Urothelium cell line (cell line): ENCODE measurements at regions not wholly inside any gene's neighbourhood (a gene's known extent, or its start where the extent isn't known, plus 50 kb on each side); places are given as distances from the start of the nearest gene placed in this dataset.
A peak's percentile ranks its signal among the peaks of the same experiment; 100 is the strongest.
"Not testable (repeated sequence)": the region's sequence is repeated elsewhere in the genome, so short reads cannot be mapped to it uniquely, and the experiment has no call there.

Experiments used
- DNase-seq: peaks from one replicate; pipeline ENCODE4 v3.0.0; 2011; ENCODE audit warnings: low spot score, mixed read lengths
- FAIRE-seq: peaks from 2 replicates; lab custom pipeline; 2011; peaks lifted over from hg19 to GRCh38; lab: Jason Lieb, UNC

DNA sequence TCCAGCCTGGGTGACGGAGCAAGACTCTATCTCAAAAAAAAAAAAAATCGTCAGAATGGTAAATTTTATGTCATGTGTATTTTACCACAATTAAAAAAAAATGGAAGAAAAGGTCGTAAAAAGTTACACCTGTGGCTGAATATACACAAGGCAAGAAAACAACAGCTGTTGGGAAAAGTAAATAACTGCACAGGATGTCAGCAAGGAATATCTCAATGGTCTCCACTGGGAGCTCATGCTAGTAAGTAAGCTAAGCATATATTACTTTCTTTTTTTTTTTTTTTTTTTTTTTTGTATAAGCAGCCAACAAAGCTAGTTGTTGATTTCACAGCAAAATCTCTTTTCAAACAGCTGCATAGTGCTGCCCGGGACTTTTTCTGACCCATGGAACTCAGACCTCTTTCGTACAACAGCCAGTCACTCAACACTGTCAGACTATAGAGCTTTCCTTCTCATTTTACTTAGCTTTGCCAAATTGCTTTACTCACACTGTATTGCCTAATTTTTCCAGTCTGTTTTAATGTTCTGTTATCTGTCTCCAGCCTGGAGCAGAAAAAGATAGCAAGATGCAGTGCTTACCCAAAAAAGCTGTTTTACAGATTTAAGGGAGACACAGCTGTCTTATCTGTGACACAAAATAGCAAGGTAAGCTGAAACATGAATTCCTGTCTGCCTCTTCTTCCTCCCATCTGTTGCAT lies 175.9 kb downstream of the ENC1 start:
- DNase-seq (no peak), FAIRE-seq (no peak)

DNA sequence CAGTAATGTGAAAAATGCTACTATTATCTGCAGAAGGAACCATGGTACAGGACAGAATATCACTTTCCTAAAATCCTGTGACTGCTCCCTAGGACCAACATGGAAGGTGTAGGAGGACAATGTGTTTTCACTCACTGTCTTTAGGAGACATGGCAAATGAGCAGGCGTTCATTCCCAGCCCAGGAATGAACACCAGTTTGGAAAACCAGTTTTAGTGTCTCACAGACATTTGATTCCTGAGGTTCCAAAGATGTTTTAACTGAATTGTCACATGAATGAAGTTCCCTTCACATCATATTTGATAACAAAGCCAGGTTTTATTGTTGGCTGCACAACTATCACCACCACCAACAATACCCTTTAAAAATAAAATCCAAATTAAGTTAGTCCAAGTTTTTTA lies 178.2 kb downstream of the ENC1 start:
- DNase-seq (no peak), FAIRE-seq (no peak)

DNA sequence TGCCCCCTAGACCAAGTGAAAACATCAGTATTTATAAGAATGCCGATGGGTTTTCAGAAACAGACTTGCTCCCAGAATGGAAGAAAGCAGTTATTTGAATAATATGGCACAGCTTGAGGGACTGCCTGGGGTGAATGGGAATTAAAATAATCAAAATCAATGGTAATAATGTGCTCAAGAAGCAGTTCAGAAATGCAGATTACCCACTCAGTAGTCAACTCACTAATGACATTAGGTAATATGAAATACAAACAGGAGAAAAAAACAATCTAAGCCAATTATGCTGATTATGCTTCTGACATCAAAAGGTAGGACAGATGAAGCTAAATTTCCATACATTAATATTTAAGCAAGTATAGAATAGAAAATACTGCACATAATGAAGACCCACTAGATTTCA lies 179.3 kb downstream of the ENC1 start:
- FAIRE-seq: no peak
- DNase-seq: no peak

DNA sequence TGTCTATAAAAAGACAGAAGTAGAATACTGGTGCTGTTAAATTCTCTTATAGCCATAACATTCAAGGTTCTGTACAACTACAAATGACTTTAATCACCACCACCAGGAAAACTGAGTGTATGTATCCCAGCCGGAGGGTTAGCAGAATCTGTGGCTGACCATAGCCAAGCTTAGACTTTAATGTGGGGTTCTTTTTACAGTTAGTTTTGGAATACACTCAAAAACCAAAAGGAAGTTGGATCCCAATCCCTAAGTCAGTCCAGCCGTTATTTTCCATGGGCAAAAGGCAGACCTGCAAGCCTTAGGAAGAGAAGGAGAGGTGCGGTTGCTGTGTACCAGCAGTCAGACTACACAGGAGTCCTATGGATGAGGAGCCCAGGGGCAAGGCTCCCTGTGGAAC lies 179.8 kb downstream of the ENC1 start:
- DNase-seq (no peak), FAIRE-seq (no peak)

DNA sequence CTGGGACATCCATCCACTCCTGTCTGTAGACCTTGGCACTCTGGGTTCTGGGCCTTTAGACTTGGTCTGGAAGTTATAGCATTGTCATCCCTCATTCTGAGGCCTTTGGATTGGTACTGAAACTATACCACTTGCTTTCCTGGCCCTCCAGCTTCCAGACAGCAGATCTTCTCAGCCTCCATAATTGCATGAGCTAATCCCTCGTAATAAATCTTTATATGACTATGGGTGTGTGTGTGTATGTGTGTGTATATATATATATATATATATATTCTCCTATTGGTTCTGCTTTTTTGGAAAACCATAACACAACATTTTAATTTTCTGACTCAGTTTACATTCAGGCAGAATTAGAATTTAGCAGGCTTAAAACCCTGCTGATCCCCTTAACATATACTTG lies 180.5 kb downstream of the ENC1 start:
- no peak for DNase-seq
- no peak for FAIRE-seq

DNA sequence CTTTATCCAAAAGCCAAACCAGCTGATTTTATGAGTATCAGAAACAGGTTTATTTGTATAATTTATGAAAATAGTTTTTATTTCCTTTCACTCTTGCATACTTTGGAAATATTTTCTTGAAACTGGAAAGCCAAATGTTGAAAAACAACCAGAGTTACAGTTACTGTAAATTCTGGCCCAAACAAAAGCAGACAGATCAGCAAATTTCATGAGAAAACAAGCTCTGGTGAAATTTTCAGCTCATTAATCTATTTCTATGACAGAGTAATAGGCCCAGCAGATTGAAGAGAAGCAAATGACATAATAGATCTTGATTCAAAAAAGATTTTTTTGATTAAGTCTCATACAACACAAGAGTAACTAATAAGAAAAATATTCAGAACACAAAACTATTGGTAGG lies 182.7 kb downstream of the ENC1 start:
- DNase-seq (no peak), FAIRE-seq (no peak)

DNA sequence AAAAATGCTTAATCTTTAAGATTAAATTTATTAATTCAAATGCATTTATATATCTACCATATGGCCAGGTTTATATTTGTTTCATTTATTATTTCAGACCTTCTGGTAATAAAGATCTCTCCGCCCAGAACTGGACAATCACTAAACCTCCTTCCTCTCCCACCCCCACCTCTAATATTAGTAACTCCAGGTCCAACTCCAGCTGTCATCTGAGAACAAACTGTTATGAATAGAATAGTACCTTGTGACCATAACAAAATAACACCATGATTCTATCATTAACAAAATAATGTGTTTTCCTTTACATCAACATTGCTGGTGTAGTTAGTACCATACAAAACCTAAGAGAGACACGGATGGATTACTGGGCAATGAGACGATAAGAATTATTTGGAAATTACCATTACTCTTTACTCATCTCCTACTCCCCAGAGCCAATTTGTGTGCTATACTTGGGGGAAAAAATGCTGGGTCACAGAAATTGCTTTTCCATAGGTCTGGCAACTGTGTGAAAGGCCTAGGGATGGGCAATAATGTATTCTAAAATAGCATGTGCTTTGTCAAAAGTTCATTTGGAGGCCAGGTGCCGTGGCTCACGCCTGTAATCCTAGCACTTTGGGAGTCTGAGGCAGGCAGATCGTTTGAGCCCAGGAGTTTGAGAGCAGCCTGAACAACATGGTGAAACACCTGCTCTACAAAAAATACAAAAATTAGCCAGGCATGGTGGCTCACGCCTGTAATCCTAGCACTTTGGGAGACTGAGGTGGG lies 186.1 kb downstream of the ENC1 start:
- FAIRE-seq (no peak), DNase-seq (no peak)

DNA sequence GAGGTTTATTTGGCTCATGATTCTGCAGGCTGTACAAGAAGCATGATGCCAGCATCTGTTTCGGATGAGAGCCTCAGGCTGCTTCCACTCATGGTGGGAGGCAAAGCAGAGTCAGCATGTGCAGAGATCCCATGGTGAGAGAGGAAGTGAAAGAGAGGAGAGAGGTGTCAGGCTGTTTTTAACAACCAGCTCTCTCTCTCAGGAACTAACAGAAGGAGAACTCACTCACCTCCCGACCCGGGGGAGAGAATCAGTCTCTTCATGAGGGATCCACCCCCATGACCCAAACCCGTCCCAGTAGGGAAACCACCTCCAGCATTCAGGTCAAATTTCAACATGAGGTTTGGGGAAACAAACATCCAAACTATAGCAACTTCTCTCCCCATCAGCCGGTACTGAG lies 187.7 kb downstream of the ENC1 start:
- FAIRE-seq (no peak), DNase-seq (no peak)

DNA sequence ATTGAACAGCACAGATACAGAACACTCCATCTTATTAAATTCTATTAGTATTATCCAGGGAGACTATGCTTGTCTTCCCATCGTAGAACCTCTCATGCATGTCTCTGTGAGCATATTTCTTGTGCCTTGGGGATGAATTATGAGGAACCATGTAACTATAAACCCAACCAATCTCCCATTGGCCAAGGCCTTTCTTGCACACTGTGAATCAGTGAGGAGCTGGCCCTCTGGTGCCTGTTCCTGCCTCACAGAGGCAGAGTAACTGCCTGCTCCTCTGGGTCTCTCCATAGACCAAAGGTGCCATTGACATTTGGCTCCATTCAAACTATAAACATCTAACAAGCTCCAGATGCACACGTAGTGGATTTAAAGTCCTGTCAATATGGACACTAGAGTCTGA lies 190.4 kb downstream of the ENC1 start:
- DNase-seq (no peak), FAIRE-seq (no peak)

DNA sequence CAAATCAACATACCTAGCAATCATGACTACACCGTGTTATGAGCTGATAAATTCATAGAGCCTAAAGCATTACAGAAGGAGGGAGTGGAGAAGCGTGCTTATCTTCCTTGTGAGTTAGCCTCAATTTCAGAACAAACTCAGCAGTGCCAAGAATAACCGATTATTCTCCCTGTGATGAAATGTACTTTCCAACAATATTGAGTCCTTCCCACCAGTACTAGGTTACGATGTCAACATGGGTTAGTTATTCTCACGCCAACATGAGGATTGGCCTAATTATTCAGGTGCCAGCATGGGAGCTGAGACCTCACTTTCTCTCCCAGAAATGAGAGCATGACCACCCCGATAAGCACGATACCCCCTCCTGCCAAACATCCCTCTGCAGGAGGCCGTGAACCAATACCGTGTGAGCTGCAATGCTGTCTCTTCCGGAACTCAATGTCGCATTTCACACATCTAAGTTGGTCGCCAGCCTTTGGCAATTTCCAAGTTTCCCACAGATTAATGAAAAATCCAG lies 193.7 kb downstream of the ENC1 start:
- FAIRE-seq (no peak), DNase-seq (no peak)

DNA sequence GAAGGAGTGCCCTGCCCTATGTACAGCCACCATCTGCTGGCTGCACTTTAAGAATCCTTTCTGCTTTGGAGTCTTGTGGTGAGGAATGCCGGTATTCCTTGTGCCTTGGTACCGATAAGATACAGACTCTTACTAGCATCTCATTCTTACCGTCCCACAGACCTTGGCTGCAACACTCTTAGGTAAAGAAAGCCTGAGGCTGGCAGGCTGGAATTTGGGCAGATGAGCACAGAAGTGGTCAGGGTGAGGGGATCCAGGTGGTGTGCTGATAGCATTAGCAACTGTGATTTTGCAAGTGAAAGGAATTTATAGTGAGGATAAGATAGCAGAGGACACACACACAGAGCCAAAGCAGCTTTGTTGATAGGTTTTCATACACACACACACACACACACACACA lies 198.1 kb downstream of the ENC1 start:
- FAIRE-seq: no peak

DNA sequence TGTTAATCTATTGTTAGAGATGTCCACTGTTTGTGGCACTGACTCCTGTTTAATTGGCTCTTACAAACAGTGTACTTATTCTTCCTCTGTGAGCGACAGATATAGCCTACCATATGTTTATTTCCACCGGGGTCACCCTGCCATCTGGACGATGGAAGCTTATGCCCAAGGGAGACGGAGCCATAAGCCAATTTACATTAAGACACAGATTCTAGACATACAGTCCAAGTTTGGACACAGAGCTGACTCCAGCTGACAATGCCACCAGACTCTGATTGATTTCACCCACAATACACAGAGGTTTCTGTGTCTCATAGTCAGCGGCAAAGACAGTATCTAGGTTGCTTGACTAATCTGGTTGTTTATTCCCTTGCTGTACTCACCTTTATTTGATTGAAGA lies 198.9 kb downstream of the ENC1 start:
- FAIRE-seq: no peak
- DNase-seq: no peak

More for the DNA sequence above, 198.1 kb downstream of the ENC1 start:
- no peak for DNase-seq

DNA sequence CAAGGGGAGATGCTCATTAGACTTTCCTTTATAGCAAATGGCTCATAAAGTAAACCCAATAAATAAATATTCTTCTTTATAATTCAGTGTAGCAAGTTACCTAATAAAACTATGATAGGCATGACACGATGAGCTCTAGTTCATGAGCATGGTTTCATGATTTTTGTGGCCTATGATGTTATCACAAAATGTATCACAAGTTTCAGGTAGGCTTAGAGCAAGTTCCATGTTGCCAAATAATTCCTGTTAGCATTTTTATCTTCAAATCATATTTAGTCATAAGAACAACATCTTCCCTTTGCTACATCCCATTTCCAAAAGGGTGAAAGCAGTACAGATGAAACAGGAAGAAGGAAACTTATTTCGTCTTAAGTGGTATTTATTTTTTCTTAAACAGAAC lies 200.2 kb downstream of the ENC1 start:
- no peak for FAIRE-seq
- no peak for DNase-seq

DNA sequence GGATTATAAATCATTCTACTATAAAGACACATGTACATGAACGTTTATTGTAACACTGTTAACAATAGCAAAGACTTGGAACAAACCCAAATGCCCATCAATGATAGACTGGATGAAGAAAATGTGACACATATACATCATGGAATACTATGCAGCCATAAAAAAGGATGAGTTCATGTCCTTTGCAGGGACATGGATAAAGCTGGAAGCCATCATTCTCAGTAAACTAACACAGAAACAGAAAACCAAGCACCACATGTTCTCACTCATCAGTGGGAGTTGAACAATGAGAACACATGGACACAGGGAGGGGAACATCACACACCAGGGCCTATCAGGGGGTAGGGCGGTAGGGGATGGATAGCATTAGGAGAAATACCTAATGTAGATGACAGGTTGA lies 202.7 kb downstream of the ENC1 start:
- DNase-seq, FAIRE-seq: not testable (repeated sequence)

DNA sequence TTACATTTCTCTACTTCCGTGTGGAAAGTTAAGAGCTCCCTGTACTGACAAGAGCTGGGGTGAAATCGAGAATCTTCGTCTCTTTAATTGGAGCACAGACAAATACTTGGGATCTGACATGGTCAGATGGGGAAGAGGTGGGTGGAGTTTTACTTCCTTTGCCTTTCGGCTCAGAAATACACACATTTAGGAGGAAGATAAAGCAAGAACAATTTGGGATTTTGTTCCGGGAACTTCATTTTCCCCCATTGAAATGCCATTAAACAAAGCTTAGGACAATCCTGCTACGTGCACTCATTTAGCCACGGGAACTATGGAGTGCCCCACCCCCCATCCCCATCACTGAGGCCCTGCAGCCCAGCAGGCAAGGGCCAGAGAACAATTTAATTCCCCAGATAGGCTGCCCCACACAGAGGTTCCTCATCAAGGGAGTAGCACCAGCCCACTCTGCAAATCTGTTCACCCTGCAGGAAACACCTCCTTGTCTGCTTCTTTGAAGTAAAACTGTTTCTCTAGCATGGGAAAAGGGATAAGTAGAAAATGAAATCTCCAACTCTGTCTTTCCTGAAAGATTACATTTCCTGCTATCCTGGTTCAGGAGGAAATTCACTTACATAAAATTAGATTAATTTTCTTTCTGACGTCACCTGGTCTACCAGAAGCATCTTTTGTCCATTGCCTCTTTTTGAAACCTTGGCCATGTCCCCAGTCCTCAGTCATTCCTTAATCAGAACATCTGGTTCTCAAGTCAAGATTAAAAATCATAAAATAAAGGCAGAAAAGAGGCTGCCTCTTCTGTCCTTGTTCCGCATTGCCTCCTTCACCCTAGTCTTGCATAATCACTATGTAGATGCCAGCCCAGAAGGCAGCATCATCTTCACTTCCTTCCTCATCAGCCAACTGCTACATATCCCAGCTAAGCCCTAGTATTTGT lies 206.4 kb downstream of the ENC1 start:
- DNase-seq (peak; percentile 27), FAIRE-seq (no peak)

DNA sequence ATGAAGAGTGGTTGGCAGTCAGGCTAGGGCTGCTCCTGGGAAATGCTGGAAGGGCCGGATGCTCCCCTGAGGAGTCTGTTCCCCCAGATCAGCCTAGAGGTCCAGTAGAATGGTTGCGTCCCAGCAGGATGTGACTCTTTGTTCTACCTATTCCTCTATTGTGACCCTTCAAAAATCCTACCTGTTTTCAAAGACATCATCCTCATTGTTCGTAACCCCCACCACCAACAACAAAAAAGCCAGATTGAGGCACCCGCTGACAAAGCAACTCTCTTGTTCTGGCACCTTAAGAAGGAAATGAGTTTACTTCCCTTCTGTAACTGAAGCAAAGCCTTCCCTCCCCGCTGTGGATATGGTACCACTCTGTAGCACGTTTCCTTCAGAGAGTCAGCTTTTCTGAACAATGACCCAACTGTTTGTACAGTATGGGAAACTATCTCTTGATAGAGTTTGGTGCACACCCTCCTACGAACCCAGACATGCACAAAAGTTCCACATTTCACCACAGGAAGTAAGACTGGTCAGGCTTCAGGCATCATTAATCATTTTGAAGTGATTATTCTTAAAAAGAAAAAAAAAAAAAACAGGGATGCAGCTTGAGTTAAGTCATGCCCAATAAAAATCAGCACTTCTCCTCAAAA lies 207.2 kb downstream of the ENC1 start:
- DNase-seq (peak; percentile 58), FAIRE-seq (no peak)

DNA sequence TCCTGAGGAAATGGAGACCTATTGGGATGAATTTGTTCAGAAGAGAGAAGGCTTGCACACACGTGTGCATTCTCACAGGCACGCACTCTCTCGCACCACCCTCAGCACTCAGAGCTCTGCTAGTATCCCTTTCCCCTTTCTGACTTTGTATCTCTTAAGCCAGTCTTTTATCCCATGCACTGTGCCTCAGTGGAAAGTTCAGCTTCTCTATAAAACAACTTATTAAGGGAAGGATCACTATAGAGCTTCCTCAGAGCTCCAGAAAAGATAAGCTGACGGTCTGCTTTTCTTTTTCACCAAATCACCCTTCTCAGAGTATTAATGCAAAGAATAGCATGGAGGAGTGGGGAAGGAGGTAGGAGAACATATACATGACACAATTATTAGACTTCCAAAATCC lies 207.8 kb downstream of the ENC1 start:
- FAIRE-seq (no peak), DNase-seq (no peak)

DNA sequence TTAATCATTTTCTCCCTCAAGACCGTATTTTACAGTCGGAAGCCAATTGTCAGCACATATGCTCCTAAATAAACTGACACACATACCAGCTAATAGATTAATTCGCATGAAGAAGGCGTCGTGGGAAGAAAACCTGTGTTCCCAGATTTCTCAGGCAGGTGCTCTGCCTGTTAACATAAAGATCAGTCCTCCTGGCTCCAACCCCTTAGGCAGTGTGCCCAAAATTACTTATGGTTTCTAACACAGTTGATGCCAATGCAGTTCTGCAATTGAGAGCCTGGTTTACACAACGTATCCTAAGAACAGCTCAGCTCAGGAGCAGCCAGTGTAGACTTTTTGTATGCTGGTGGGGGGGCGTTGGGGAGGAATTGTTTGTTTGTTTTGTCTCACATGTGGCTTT lies 208.3 kb downstream of the ENC1 start:
- no peak for DNase-seq
- no peak for FAIRE-seq

DNA sequence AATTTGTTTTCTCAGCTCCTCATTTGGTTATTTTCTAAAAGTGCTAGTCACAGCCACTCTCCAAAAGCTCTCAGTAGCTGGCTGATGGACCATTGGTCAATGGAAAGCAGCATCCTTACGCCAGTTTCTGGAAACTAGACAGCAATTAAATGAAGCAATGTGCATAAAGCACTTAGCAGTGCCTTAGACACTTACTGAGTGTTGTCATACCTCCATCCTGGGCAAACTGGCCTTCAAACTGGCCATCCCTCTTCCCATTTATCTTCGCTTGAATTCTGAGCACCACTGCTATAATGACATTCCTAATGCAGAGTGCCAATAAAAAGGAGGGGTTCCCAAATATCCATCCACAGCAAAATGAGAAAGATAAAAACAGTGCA lies 209.2 kb downstream of the ENC1 start:
- DNase-seq (no peak), FAIRE-seq (no peak)

DNA sequence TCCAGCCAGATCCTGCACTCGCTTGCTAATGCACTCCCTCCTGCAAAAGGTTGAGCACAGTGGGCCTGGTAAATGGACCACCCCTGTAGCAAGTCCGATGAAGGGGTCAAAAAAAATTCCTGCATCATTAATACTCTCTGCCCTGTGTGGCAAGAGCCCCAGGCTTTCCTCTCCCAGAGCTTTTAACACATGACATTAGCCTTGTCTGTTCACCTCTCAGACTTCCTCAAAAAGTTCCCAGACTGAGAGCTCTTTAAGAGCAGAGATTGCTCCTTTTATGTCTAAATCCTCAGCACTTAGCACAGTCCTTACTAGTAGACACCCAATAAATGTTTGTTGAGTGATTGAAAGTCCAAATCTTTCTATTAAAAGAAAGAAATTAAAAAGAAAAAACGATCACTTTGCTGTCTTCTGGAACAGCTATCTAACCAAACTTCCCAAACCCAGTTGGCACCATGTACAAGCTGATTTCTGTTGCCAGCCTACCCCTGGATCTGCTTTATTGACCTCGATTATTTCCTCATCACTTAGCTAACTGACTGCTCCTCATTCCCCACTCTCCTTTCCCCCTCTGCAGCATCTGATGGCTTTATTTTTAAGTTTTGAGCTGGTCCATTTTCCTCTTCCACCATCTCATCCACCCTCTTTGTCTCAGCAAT lies 209.8 kb downstream of the ENC1 start:
- DNase-seq: no peak
- FAIRE-seq: no peak
